ENCODE measurements at regions not wholly inside any gene's neighbourhood (a gene's known extent, or its start where the extent isn't known, plus 50 kb on each side); places are given as distances from the start of the nearest gene placed in this dataset.

DNA sequence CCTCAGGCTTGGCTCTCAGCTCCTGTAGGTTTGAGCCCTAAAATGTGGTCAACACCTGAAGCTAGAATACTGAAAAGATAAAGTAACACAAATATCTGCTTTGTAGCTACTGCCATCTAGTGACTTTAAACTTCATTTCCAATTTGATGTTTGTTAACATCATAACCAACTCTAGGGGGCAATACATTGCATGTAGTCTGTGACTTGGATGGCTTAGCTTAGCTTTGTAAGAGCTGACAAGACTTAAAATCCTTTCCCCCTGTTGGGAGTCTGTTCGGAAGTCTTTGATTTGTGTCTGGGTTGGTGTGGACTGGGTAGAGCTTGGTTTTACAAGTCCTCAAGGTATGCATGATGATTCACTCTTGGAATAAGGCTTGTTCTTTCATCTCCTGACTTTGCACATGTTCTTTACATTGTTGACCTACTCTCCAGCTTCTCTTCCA is 51.7 kb downstream of the SCN11A start:
- TF ChIP-seq, protein P1, sequence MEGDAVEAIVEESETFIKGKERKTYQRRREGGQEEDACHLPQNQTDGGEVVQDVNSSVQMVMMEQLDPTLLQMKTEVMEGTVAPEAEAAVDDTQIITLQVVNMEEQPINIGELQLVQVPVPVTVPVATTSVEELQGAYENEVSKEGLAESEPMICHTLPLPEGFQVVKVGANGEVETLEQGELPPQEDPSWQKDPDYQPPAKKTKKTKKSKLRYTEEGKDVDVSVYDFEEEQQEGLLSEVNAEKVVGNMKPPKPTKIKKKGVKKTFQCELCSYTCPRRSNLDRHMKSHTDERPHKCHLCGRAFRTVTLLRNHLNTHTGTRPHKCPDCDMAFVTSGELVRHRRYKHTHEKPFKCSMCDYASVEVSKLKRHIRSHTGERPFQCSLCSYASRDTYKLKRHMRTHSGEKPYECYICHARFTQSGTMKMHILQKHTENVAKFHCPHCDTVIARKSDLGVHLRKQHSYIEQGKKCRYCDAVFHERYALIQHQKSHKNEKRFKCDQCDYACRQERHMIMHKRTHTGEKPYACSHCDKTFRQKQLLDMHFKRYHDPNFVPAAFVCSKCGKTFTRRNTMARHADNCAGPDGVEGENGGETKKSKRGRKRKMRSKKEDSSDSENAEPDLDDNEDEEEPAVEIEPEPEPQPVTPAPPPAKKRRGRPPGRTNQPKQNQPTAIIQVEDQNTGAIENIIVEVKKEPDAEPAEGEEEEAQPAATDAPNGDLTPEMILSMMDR (IDR thresholded peaks at IDR 0.05; ENCODE audit: borderline replicate concordance, extremely low read depth, low read length, poor library complexity, severe bottlenecking), result peak; percentile 92
- TF ChIP-seq EZH2 (IDR thresholded peaks at IDR 0.05; ENCODE audit: borderline replicate concordance, low read depth, low read length, severe bottlenecking), result no peak

Measured in DND-41 (cell line).